HG03060 (cell line): ENCODE measurements at regions not wholly inside any gene's neighbourhood (a gene's known extent, or its start where the extent isn't known, plus 50 kb on each side); places are given as distances from the start of the nearest gene placed in this dataset.

ENCODE experiments used
- ATAC-seq: cut with Tn5 transposase; IDR thresholded peaks from one replicate; pipeline ENCODE4 v1.9.1; 2021; ENCODE audit warnings: low read depth, moderate number of reproducible peaks; ENCODE audit not compliant: unreplicated experiment

GRCh38 chr2:136226903-136227302 lies 109.0 kb upstream of the CXCR4 start:
- no peak for ATAC-seq

- ATAC-seq = no peak
These were observed 108.2 kb upstream of the CXCR4 start for GRCh38 chr2:136225950-136226835.

DNA sequence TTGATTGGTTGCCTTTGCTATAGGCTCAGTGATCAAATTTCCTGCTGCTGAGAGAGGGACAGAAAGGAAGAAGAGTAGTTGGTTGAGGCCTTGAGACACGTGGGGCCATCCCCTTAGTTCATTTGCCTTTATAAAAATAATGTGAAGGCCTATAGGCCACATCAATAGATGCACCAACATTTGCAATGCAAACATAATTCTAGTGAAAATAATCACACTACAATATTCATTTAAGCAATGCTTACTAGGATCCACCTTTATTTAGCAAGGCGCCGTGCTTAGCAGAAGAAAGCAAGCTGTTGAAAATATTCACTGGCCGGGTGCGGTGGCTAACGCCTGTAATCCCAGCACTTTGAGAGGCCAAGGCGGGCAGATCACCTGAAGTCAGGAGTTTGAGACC lies 105.3 kb upstream of the CXCR4 start:
- no peak for ATAC-seq

- no peak for ATAC-seq
These were observed 104.9 kb upstream of the CXCR4 start for GRCh38 chr2:136222862-136223261.

DNA sequence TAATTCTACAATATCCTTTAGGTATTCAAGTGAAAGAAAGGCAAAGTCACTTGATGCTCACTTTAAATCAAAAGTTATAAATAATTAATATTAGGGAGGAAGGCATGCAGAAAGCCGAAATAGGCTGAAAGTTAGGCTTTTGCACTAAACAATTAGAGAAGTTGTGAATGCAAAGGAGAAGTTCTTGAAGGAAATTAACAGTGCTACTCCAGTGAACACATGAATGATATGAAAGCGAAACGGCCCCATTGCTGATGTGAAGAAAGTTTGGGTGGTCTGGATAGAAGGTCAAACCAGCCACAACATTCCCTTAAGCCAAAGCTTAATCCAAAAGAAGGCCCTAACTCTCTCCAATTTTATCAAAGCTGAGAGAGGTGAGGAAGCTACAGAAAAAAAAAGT lies 103.1 kb upstream of the CXCR4 start:
- no peak for ATAC-seq

DNA sequence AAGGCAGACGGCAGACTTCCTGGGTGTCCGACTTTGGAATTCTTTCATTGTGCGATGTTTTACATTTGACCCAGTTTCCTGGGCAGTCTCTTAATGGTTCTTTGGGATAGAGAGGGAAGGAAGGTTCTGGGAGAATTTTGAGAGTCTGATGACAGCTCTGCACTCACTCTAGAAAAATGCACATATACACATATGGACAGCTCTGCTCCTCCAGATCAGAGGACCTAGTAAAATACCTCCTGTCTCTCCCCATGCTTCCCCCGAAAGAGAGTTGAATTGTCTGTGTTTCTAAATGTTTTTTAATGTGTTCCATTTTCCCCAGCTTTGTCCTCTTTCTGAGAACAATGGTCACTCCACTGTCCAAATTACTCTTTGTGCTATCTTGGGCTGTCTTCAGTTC lies 102.0 kb upstream of the CXCR4 start:
- ATAC-seq = no peak

DNA sequence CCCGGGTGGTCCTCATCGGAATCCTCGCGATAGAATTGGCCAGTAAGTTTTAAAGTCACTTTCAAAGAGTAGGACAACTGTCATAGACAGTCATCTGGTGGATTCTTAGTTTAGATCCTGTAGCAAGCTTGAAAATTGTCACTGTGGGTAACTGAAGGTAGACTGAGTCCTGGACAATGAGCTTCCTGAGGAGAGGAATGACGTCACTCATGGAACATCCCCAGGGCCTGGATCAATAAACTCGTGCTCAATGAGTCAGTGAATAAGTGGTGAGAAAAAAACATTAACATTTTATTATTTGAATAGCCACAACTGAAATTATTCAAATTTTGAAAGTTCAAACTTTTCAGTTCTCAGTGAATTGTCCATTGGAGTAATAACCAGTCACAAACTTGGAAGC lies 101.4 kb upstream of the CXCR4 start:
- ATAC-seq = no peak

GRCh38 chr2:136217996-136218395 lies 100.0 kb upstream of the CXCR4 start:
- no peak for ATAC-seq

GRCh38 chr2:136215908-136216472 lies 98.0 kb upstream of the CXCR4 start:
- no peak for ATAC-seq

DNA sequence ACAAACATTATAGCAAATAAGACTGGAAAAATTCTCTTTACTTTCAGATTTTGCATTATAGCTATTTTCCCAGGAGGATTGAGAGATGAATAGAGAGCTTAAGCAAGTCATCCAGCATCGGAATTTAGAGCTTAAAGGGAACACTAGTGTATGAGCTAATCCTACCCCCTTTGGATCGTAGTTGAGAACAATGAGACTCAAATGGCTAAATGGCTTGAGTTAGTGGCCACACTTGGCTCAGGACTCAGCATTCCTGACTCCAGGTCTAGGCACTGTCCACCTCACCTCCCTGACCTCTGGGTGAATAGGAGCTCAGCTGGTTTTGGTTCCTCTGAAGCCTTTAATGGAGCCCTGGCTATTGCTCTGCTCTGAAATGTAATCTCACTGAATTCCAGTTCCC lies 97.5 kb upstream of the CXCR4 start:
- ATAC-seq = no peak

DNA sequence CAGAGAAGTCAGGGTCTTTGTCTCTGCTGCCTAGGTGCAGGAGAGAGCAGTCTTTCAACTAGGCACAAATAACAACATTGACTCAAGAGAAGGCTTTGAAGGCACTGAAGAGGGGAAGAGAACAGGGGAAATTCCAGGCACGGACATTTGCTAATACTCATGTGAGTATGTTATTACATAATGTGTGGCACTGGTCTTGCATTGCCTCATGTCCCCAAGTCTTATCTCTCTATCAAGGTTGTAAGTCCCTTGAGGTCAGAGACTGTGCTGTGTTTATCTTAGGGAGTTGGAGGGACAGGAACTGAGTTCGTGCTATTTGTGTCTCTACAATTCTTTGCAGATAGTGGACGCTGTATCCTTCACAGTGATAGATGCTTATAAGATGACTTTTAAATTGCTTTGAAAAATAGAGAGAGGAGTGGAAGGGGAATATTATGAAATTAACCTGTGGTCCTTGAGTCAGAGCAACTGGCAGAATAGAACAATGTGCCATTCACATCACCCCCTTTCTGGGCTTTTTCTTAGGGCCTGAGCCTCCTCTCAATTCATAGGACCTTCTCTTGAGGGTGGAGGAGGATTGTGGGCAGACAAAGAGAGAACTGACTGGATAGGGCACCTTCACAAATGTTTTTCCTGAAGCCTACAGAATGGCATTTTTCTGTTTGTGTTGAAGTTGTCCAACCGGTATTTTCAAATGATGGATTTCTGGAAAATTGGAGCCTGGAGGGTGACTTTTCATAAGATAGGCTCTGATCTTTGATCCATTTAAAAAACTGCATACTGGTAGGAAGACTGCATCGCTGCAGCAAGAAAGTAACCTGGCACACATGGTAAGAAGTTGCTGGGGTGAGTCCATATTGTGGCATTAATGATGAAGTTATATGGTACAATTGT lies 96.6 kb upstream of the CXCR4 start:
- ATAC-seq = no peak

DNA sequence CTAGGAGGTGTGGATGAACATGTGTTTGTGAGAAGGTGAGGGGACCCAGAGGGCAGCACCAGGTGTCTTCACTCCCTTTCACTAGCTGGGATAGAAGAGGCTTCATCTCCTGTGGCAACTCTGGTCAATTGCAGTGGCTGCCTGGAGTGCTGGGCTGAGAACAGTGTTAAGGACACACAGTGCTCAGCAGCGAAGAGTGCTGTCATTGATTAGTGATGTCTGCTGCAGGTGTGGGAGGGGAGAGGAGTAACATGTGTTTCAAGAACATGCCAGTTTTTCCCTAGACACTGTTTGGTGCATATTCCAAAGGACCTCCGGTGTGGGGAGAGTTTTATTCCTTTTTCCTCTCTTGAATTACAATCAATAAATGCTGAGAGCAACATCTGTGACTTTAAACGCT lies 95.9 kb upstream of the CXCR4 start:
- ATAC-seq = no peak

DNA sequence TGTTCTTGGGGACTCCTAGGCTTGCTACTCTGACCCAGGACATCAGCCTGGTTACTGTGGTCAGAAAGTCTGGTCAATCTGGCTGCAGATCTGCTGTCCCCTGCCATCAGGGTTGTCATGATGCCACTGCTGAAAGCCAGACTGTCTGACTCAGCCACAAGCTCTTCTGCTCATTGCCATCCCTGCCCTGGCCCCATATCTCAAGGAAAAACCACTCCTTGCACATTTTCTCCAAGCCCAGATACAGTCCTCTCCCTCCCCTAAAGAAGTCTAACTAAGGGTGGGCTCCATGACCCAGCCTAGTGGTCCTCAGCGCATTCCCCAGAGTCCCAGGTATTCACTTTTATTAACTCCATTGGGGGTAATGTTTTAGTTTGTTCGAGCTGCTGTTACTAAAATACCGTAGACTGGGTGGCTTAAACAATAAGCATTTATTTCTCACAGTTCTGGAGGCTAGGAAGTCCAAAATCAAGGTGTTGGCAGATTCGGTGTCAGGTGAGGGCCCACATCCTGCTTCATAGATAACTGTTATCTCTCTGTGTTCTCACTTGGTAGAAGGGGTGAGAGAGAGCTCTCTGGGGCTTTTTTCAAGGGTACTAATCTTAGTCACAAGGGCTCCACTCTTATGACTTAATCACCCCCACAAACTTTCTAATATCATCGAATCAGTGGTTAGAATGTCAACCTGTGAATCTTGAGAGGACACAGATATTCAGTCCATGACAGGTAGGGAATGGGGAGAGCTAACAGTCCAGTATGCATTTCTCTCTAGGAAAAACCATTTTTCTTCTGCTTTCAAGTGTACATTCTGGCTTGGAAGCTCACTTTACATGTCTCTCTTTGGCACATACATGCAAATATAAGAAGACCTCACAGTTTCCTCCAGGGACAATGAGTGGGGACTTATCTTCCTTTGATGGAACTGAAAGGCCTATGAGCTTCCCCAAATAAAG lies 94.8 kb upstream of the CXCR4 start:
- ATAC-seq = no peak

GRCh38 chr2:136211701-136212100 lies 93.8 kb upstream of the CXCR4 start:
- ATAC-seq = no peak

DNA sequence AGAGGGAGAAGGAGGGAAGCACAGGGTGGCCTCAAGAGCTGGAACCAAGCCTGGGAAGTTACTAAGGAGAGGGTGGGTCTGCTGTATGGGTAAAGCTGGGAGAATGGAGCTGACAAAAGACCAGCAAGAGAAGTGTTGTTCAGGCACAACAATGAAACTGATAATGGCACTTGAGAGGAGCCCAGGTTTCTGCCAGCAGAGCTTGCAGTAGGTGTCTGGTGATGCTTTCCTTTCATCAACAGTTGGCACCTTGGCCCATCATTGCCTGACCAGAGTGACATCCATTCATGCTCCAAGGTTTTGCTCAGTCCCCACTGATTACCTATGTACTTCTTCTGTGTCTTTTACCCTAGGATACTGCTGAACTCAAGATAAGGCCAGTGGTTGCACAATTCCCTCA lies 92.9 kb upstream of the CXCR4 start:
- ATAC-seq = no peak

- no peak for ATAC-seq
These were observed 92.5 kb upstream of the CXCR4 start for GRCh38 chr2:136210455-136210805.

DNA sequence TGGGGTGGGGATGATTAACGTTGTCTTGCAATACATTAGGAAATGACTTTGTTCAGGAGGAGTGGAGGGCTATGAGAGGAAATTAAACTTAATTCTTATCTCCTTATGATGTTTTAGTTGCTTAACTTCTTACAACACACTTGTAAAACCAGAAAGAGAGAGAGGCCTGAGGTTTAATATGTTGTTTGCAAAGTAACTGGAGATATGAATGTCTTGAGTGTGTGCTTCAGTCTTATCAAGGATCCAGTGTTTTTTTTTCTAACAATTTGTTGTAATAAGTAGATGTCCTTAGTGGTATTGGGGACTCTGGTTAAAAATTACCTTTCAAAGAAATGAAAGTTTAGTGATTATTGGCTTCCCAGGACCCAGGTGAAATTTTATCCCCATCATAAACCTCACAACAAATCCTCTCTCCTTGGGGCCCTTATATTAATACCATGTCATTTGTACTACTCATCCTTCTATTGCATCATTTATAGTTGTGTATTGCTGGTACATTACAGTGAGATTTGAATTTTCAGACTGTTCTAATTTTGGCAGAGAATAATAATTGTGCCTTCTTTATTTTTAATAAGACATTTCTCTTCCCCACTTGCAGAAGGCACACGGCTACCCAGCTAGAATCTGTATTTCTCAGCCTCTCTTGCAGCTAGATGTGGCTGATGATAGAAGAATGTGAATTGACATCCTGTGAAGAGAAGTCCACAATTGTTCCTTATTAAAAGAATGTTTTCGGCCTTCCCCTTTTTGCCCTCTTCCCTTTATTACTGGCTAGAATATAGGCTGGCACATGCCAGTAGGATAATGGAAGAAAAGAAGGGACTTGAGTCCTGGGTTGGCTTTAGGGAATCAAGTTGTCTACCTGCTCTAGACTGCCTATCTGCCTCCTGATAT lies 91.9 kb upstream of the CXCR4 start:
- no peak for ATAC-seq

DNA sequence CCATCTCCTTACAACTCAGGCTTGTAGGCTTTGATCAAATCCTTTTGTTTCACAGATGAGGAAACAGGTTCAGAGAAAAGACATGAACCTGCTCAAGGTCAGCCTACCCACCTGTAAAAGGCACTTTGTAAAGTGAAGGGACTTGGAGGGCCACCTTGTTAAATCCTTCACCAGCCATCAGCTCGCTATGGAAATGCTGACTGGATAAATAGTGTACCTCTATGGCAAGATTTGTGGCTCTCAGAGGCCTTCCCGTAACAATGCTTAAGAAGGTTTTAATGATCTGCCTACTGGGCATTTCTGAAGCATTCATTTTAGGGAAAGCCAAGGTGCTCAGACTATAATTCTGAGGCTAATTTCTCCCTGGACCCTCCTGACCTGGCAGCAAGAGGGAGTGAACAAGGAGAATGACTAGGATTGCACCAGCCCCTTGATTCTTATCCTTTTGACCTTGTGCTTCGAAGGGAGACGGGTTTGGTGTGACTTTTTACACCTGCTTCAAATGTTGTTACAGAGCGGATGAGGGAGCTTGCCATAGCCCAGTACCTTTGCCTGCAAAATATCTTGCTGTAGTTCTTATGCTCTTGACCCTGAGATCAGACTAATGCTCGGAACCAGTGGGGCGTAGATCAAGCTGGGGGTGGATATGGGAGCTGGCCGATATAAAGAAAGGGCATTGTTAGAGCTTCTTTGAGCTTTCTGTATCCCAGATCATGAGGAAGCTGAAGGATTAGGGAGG lies 90.9 kb upstream of the CXCR4 start:
- no peak for ATAC-seq

DNA sequence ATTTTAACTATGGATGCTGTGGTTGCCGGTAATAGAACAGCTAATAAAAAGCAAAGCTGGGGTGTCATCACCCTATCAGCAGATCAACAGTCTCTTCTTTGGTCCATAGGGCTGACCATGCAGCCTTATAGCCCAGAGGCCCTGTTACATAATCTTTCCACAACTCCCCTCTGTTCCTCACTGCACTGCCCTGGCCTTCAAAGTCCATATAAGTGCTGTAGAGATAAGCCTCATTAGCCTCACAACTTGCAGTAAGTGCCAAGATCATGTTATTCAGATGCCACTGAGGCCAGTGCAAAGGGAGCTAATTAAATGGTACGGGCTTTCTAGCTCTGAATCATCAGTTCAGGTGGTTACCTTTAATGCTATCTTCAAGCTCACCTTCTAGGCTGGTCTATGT lies 89.7 kb upstream of the CXCR4 start:
- no peak for ATAC-seq
